Fibroblast of lung (primary cell): ENCODE measurements at regions not wholly inside any gene's neighbourhood (a gene's known extent, or its start where the extent isn't known, plus 50 kb on each side); places are given as distances from the start of the nearest gene placed in this dataset.

ENCODE experiments used
- DNase-seq, 2 donors: peaks; one replicate each; pipeline versions ENCODE4 v3.0.0 to v3.0.0-alpha.2; 2010; ENCODE audit warnings: low read depth in 2 of 2
- H2AFZ ChIP-seq: 2 replicates; pipeline ENCODE4 v1.5.1; 2012; ENCODE audit warnings: low read length, control low read depth, inconsistent platforms
- H3K27ac ChIP-seq: 2 replicates; pipeline ENCODE4 v1.5.1; 2011; ENCODE audit warnings: low read length, control low read depth; ENCODE audit not compliant: insufficient read depth
- H3K27me3 ChIP-seq: 2 replicates; pipeline ENCODE4 v1.5.1; 2011; ENCODE audit warnings: mild to moderate bottlenecking, low read length; ENCODE audit not compliant: control insufficient read depth, insufficient read depth
- H3K36me3 ChIP-seq: 2 replicates; pipeline ENCODE4 v1.5.1; 2011; ENCODE audit warnings: low read length; ENCODE audit not compliant: control insufficient read depth, insufficient read depth
- H3K4me1 ChIP-seq: 2 replicates; pipeline ENCODE4 v1.5.1; 2011; ENCODE audit warnings: low read length; ENCODE audit not compliant: control insufficient read depth, insufficient read depth; ENCODE audit errors: extremely low read depth
- H3K4me2 ChIP-seq: 2 replicates; pipeline ENCODE4 v1.5.1; 2011; ENCODE audit warnings: low read length, control low read depth; ENCODE audit not compliant: insufficient read depth; ENCODE audit errors: extremely low read depth
- H3K4me3 ChIP-seq, 4 experiments: fragments of 200-600 bp in 1 of 4; sonication (generic) in 1 of 4; replicated peaks in 1 of 4; 2 replicates each; pipeline ENCODE4 v1.5.1; 2011 to 2016; ENCODE audit warnings: low read length in 4 of 4, low read depth in 3 of 4, mild to moderate bottlenecking in 3 of 4, control low read depth in 2 of 4, inconsistent platforms in 1 of 4, mixed read lengths in 1 of 4; ENCODE audit not compliant: insufficient read depth in 1 of 4; ENCODE audit errors: control extremely low read depth in 1 of 4
- H3K79me2 ChIP-seq: 2 replicates; pipeline ENCODE4 v1.5.1; 2012; ENCODE audit warnings: mild to moderate bottlenecking, low read length, inconsistent platforms; ENCODE audit not compliant: control insufficient read depth, insufficient read depth
- H3K9ac ChIP-seq: 2 replicates; pipeline ENCODE4 v1.5.1; 2011; ENCODE audit warnings: mild to moderate bottlenecking, low read length, control low read depth; ENCODE audit not compliant: insufficient read depth
- H3K9me3 ChIP-seq: 2 replicates; pipeline ENCODE4 v1.5.1; 2012; ENCODE audit warnings: low read depth, low read length; ENCODE audit not compliant: control insufficient read depth, insufficient read depth
- H4K20me1 ChIP-seq: 2 replicates; pipeline ENCODE4 v1.5.1; 2011; ENCODE audit warnings: low read length; ENCODE audit not compliant: control insufficient read depth, insufficient read depth; ENCODE audit errors: extremely low read depth
- CTCF ChIP-seq, 2 donors: IDR thresholded peaks in 1 of 2; conservative IDR thresholded peaks in 1 of 2; 1 replicate in 1 of 2; 2 replicates in 1 of 2; pipeline ENCODE4 v1.5.1; 2011 to 2012; ENCODE audit warnings: low read length in 2 of 2, control low read depth in 1 of 2, inconsistent platforms in 1 of 2, low read depth in 1 of 2, mild to moderate bottlenecking in 1 of 2
- EZH2 ChIP-seq: IDR thresholded peaks from 2 replicates; pipeline ENCODE4 v1.5.1; 2012; ENCODE audit warnings: low read length, control low read depth, mild to moderate bottlenecking; ENCODE audit errors: missing control alignments

DNA sequence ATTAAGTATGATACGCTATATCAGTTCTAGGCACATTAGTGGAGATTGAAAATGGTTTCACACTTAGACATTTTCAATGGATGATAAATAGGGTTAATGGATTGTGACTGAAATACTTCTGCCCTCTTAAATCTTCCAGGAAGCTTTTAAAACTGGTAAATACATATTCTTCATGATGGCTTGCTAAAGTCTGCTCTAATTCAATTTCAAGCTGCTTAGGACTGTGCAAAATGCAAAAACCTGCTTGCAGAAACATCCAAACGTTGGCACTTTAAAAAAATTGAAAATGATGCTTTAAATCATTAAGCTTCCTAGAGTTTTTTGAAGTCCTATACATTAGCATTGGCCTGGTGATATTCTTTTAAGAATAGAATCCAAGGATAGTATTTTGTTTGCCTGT lies 214.8 kb upstream of the FSHR start:
- H3K4me1 ChIP-seq: no peaks in the 10 kb centered on the region
- no peak overlapping the region for H2AFZ ChIP-seq
- no peak overlapping the region for H3K4me3 ChIP-seq
- no peaks in the 10 kb centered on the region for H4K20me1 ChIP-seq
- H3K79me2 ChIP-seq: no peaks in the 10 kb centered on the region
- TF ChIP-seq EZH2 (no peak), CTCF (conservative IDR thresholded peaks at IDR 0.05 in 1 of 2, IDR thresholded peaks at IDR 0.05 in 1 of 2; ENCODE audit: low read depth in 1 of 2, low read length in 2 of 2) (no peak)
- no peaks in the 10 kb centered on the region for H3K36me3 ChIP-seq
- H3K9me3 ChIP-seq: no peaks in the 10 kb centered on the region
- no peak for DNase-seq
- H3K27me3 ChIP-seq: no peaks in the 10 kb centered on the region
- no peak overlapping the region for H3K9ac ChIP-seq
- H3K4me2 ChIP-seq: no peak overlapping the region
- H3K27ac ChIP-seq: no peak overlapping the region

GRCh38 chr2:49367003-49367402 lies 212.7 kb upstream of the FSHR start:
- H3K79me2 ChIP-seq: no peaks in the 10 kb centered on the region
- no peak for DNase-seq
- TF ChIP-seq CTCF (conservative IDR thresholded peaks at IDR 0.05 in 1 of 2, IDR thresholded peaks at IDR 0.05 in 1 of 2; ENCODE audit: low read depth in 1 of 2, low read length in 2 of 2): no peak
- TF ChIP-seq EZH2: no peak
- H3K9ac ChIP-seq: no peak overlapping the region
- no peaks in the 10 kb centered on the region for H3K27me3 ChIP-seq
- H3K9me3 ChIP-seq: no peaks in the 10 kb centered on the region
- no peak overlapping the region for H2AFZ ChIP-seq
- H4K20me1 ChIP-seq: no peaks in the 10 kb centered on the region
- no peak overlapping the region for H3K4me2 ChIP-seq
- no peaks in the 10 kb centered on the region for H3K36me3 ChIP-seq
- no peak overlapping the region for H3K4me3 ChIP-seq
- no peak overlapping the region for H3K27ac ChIP-seq
- no peaks in the 10 kb centered on the region for H3K4me1 ChIP-seq

GRCh38 chr2:49360407-49360767 lies 206.1 kb upstream of the FSHR start:
- H4K20me1 ChIP-seq: no peaks in the 10 kb centered on the region
- no peak overlapping the region for H3K9ac ChIP-seq
- no peak overlapping the region for H3K4me2 ChIP-seq
- no peaks in the 10 kb centered on the region for H3K79me2 ChIP-seq
- no peak overlapping the region for H3K27ac ChIP-seq
- no peak for TF ChIP-seq CTCF (conservative IDR thresholded peaks at IDR 0.05 in 1 of 2, IDR thresholded peaks at IDR 0.05 in 1 of 2; ENCODE audit: low read depth in 1 of 2, low read length in 2 of 2)
- TF ChIP-seq EZH2: no peak
- H3K4me1 ChIP-seq: no peaks in the 10 kb centered on the region
- H3K36me3 ChIP-seq: no peaks in the 10 kb centered on the region
- no peaks in the 10 kb centered on the region for H3K9me3 ChIP-seq
- DNase-seq: no peak
- H3K27me3 ChIP-seq: no peaks in the 10 kb centered on the region
- no peak overlapping the region for H2AFZ ChIP-seq
- H3K4me3 ChIP-seq: no peak overlapping the region
